Liver (tissue), 8 donors: ENCODE measurements at regions not wholly inside any gene's neighbourhood (a gene's known extent, or its start where the extent isn't known, plus 50 kb on each side); places are given as distances from the start of the nearest gene placed in this dataset.

Experiments used
- DNase-seq: peaks from one replicate; pipeline ENCODE4 v3.0.0-alpha.2; 2017; ENCODE audit warnings: low spot score
- H3K27ac ChIP-seq, 2 donors: one replicate each; pipeline ENCODE4 v1.7.0; 2013; ENCODE audit warnings: inconsistent platforms in 2 of 2, low read length in 2 of 2, control low read depth in 1 of 2, low read depth in 1 of 2, mild to moderate bottlenecking in 1 of 2
- H3K27me3 ChIP-seq, 4 donors: one replicate each; pipeline versions ENCODE4 v1.6.1 to v1.7.0; 2013; ENCODE audit warnings: low read length in 3 of 4, inconsistent platforms in 1 of 4, mild to moderate bottlenecking in 1 of 4, moderate library complexity in 1 of 4; ENCODE audit not compliant: control insufficient read depth in 4 of 4, insufficient read depth in 4 of 4
- H3K36me3 ChIP-seq, 4 donors: one replicate each; pipeline versions ENCODE4 v1.6.1 to v1.7.0; 2013; ENCODE audit warnings: low read length in 3 of 4, mild to moderate bottlenecking in 3 of 4, low read depth in 1 of 4, moderate library complexity in 1 of 4; ENCODE audit not compliant: control insufficient read depth in 4 of 4, insufficient read depth in 3 of 4
- H3K4me1 ChIP-seq, 4 donors: one replicate each; pipeline versions ENCODE4 v1.6.1 to v1.7.0; 2013; ENCODE audit warnings: low read length in 3 of 4, mild to moderate bottlenecking in 3 of 4, moderate library complexity in 1 of 4; ENCODE audit not compliant: control insufficient read depth in 4 of 4, insufficient read depth in 4 of 4
- H3K4me3 ChIP-seq, 3 donors: one replicate each; pipeline versions ENCODE4 v1.6.1 to v1.7.0; 2013; ENCODE audit warnings: low read length in 3 of 3, control low read depth in 1 of 3, low read depth in 1 of 3, mild to moderate bottlenecking in 1 of 3
- H3K9ac ChIP-seq, 2 donors: one replicate each; pipeline ENCODE4 v1.7.0; 2013; ENCODE audit warnings: low read length in 2 of 2, mild to moderate bottlenecking in 2 of 2, moderate library complexity in 2 of 2, control low read depth in 1 of 2, low read depth in 1 of 2
- H3K9me3 ChIP-seq, 4 donors: one replicate each; pipeline versions ENCODE4 v1.6.1 to v1.7.0; 2013; ENCODE audit warnings: low read length in 3 of 4; ENCODE audit not compliant: control insufficient read depth in 4 of 4
- EGR1 ChIP-seq, 2 donors: IDR thresholded peaks; 2 replicates each; pipeline ENCODE4 v1.6.1; 2016 to 2018; ENCODE audit warnings: antibody characterized with exemption in 2 of 2, low read depth in 2 of 2
- FOXA1 ChIP-seq: IDR thresholded peaks from 2 replicates; pipeline ENCODE4 v1.6.1; 2016; ENCODE audit warnings: antibody characterized with exemption
- FOXA2 ChIP-seq: IDR thresholded peaks from 2 replicates; pipeline ENCODE4 v1.6.1; 2016; ENCODE audit warnings: antibody characterized with exemption
- HNF4A ChIP-seq, 2 donors: conservative IDR thresholded peaks; 2 replicates each; pipeline ENCODE4 v1.6.1; 2016; ENCODE audit warnings: antibody characterized with exemption in 2 of 2, mild to moderate bottlenecking in 2 of 2
- HNF4G ChIP-seq: IDR thresholded peaks from 2 replicates; pipeline ENCODE4 v1.6.1; 2016; ENCODE audit warnings: antibody characterized with exemption
- JUND ChIP-seq, 2 donors: IDR thresholded peaks; 2 replicates each; pipeline ENCODE4 v1.6.1; 2016; ENCODE audit warnings: antibody characterized with exemption in 2 of 2
- NR2F2 ChIP-seq: IDR thresholded peaks from 2 replicates; pipeline ENCODE4 v1.6.1; 2016; ENCODE audit warnings: antibody characterized with exemption
- RAD21 ChIP-seq, 2 donors: IDR thresholded peaks; 2 replicates each; pipeline ENCODE4 v1.6.1; 2016; ENCODE audit warnings: antibody characterized with exemption in 2 of 2, mild to moderate bottlenecking in 2 of 2
- RXRA ChIP-seq, 2 donors: IDR thresholded peaks; 2 replicates each; pipeline ENCODE4 v1.6.1; 2017 to 2018; ENCODE audit warnings: antibody characterized with exemption in 2 of 2, mild to moderate bottlenecking in 1 of 2
- TAF1 ChIP-seq: conservative IDR thresholded peaks from 2 replicates; pipeline ENCODE4 v1.6.1; 2016; ENCODE audit warnings: antibody characterized with exemption, mild to moderate bottlenecking
- YY1 ChIP-seq: IDR thresholded peaks from 2 replicates; pipeline ENCODE4 v1.6.1; 2016; ENCODE audit warnings: antibody characterized with exemption, mild to moderate bottlenecking
- WGBS: extraction: QIAGEN DNeasy Blood & Tissue Kit; methylation state at CpG from one replicate; pipeline ENCODE4 v1.1.7; 2013; 5-methylcytosine and 5-hydroxymethylcytosine counted together
- TF ChIP-seq, protein P1 (sequence below): IDR thresholded peaks from 2 replicates; pipeline ENCODE4 v1.6.1; 2016; ENCODE audit warnings: antibody characterized with exemption
- TF ChIP-seq, protein P2 (sequence below): fragments of 150-350 bp; IDR thresholded peaks from 2 replicates; pipeline ENCODE4 v1.5.1; 2017; ENCODE audit warnings: improper control_type of control experiment, low read depth, low read length; ENCODE audit not compliant: missing input control
- TF ChIP-seq, protein P3 (sequence below): IDR thresholded peaks from 2 replicates; pipeline ENCODE4 v1.6.1; 2016; ENCODE audit warnings: antibody characterized with exemption
- TF ChIP-seq, protein P4 (sequence below): IDR thresholded peaks from 2 replicates; pipeline ENCODE4 v1.6.1; 2016; ENCODE audit warnings: antibody characterized with exemption, mild to moderate bottlenecking
- donor health status: healthy.
- donor health status: healthy.
- donor health status: healthy.
- donor health status: healthy.
- donor health status: healthy.

DNA sequence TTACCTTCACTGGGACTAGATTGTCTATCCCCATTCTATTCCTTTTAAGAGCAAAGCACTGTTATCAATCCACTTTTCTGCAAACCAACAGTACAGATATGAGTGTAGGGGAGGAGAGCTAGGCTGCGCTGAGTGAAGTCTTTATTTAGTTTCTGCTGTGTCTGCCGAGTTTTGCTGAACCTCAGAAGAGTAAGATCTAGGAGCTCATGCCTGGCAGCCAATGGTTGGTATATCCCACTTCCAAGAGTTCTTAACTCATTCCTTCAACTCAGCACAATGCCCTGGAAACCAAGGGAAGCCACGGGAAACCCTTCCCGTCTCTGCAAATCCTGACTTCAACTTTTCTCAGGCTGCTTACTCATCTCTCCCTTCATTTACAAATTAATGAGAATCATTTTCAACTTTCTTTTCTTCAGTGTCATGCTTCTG, 58.0 kb upstream of the JAK2 start:
- H3K4me1 ChIP-seq: peaks cover 3 to 23% (median 12%) of the 10 kb centered on the region in 4 donors
- TF ChIP-seq RAD21 (IDR thresholded peaks at IDR 0.05) (no peak), YY1 (no peak), JUND (IDR thresholded peaks at IDR 0.05) (no peak), HNF4G (no peak), EGR1 (IDR thresholded peaks at IDR 0.05; ENCODE audit: low read depth in 2 of 2) (no peak), FOXA2 (no peak), NR2F2 (no peak), TAF1 (no peak), FOXA1 (no peak)
- TF ChIP-seq, protein P1, sequence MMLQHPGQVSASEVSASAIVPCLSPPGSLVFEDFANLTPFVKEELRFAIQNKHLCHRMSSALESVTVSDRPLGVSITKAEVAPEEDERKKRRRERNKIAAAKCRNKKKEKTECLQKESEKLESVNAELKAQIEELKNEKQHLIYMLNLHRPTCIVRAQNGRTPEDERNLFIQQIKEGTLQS: no peak
- TF ChIP-seq, protein P2, sequence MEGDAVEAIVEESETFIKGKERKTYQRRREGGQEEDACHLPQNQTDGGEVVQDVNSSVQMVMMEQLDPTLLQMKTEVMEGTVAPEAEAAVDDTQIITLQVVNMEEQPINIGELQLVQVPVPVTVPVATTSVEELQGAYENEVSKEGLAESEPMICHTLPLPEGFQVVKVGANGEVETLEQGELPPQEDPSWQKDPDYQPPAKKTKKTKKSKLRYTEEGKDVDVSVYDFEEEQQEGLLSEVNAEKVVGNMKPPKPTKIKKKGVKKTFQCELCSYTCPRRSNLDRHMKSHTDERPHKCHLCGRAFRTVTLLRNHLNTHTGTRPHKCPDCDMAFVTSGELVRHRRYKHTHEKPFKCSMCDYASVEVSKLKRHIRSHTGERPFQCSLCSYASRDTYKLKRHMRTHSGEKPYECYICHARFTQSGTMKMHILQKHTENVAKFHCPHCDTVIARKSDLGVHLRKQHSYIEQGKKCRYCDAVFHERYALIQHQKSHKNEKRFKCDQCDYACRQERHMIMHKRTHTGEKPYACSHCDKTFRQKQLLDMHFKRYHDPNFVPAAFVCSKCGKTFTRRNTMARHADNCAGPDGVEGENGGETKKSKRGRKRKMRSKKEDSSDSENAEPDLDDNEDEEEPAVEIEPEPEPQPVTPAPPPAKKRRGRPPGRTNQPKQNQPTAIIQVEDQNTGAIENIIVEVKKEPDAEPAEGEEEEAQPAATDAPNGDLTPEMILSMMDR: no peak
- TF ChIP-seq, protein P3, sequence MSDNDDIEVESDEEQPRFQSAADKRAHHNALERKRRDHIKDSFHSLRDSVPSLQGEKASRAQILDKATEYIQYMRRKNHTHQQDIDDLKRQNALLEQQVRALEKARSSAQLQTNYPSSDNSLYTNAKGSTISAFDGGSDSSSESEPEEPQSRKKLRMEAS: no peak
- TF ChIP-seq, protein P4, sequence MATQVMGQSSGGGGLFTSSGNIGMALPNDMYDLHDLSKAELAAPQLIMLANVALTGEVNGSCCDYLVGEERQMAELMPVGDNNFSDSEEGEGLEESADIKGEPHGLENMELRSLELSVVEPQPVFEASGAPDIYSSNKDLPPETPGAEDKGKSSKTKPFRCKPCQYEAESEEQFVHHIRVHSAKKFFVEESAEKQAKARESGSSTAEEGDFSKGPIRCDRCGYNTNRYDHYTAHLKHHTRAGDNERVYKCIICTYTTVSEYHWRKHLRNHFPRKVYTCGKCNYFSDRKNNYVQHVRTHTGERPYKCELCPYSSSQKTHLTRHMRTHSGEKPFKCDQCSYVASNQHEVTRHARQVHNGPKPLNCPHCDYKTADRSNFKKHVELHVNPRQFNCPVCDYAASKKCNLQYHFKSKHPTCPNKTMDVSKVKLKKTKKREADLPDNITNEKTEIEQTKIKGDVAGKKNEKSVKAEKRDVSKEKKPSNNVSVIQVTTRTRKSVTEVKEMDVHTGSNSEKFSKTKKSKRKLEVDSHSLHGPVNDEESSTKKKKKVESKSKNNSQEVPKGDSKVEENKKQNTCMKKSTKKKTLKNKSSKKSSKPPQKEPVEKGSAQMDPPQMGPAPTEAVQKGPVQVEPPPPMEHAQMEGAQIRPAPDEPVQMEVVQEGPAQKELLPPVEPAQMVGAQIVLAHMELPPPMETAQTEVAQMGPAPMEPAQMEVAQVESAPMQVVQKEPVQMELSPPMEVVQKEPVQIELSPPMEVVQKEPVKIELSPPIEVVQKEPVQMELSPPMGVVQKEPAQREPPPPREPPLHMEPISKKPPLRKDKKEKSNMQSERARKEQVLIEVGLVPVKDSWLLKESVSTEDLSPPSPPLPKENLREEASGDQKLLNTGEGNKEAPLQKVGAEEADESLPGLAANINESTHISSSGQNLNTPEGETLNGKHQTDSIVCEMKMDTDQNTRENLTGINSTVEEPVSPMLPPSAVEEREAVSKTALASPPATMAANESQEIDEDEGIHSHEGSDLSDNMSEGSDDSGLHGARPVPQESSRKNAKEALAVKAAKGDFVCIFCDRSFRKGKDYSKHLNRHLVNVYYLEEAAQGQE: no peak
- no peak overlapping the region for H3K4me3 ChIP-seq
- H3K27me3 ChIP-seq: no peaks in the 10 kb centered on the region
- no peak overlapping the region for H3K27ac ChIP-seq
- no peak for DNase-seq
- 58% methylated on average over 4 of the region's 4 CpGs for WGBS
- H3K36me3 ChIP-seq: no peaks in the 10 kb centered on the region
- H3K9ac ChIP-seq: no peak overlapping the region
- no peaks in the 10 kb centered on the region for H3K9me3 ChIP-seq

DNA sequence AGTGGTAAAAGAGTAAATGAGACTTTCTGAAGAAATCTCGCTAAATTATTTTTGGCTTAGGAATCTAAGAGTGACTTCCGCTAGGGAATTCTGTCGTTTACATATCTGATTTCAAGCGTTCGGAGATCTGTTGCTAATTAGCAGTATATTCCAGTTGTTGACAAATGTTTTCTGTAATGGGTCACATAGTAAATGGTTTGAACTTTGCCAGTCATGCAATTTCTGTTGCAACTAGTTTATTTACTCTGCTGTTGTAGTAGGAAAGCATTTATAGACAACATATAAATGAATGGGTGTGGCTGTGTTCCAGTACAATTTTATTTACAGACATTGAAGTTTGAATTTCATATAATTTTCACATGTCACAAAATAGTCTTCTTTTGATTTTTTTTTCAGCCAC, 57.4 kb upstream of the JAK2 start:
- Histone ChIP-seq H3K4me3 (no peak overlapping the region), H3K36me3 (no peaks in the 10 kb centered on the region), H3K27ac (no peak overlapping the region), H3K9ac (no peak overlapping the region), H3K27me3 (no peaks in the 10 kb centered on the region), H3K4me1 (peaks cover 3 to 18% (median 7%) of the 10 kb centered on the region in 4 donors), H3K9me3 (no peaks in the 10 kb centered on the region)
- TF ChIP-seq RXRA (IDR thresholded peaks at IDR 0.05) (peak in 1 of 2 donors; percentile 19), FOXA2 (no peak), HNF4A (conservative IDR thresholded peaks at IDR 0.05) (peak; percentile 21 to 28)
- TF ChIP-seq, protein P3: no peak
- 50% methylated on average over 5 of the region's 5 CpGs for WGBS
- DNase-seq: no peak
